Naive thymus-derived CD8-positive, alpha-beta T cell (primary cell): ENCODE measurements at regions not wholly inside any gene's neighbourhood (a gene's known extent, or its start where the extent isn't known, plus 50 kb on each side); places are given as distances from the start of the nearest gene placed in this dataset.
"Not testable (repeated sequence)": the region's sequence is repeated elsewhere in the genome, so short reads cannot be mapped to it uniquely, and the experiment has no call there.

ENCODE experiments used
- ATAC-seq, 2 donors: fragments of 150-1000 bp; cut with Tn5 transposase in 1 of 2; sonication (Bioruptor Pico), chemical (Tn5 transposase) in 1 of 2; 1 replicate in 1 of 2; 2 replicates in 1 of 2; pipeline ENCODE4 v1.10.0; 2021; ENCODE audit warnings: mild to moderate bottlenecking in 2 of 2, moderate library complexity in 2 of 2
- POLR2A ChIA-PET: fragments of 350-600 bp; sonication (Branson Sonifier 250); formaldehyde crosslinking; loops from one replicate; lab custom pipeline; 2021; ENCODE audit warnings: antibody characterized with exemption; lab: Charles Lee
- DNase-seq, 10 donors: peaks; one replicate each; pipeline versions ENCODE4 v3.0.0 to v3.0.0-alpha.2; 2020 to 2022
- H3K27ac Mint-ChIP-seq, 10 donors: one replicate each; pipeline ENCODE4 v1.8.0; 2020 to 2022; ENCODE audit warnings: mild to moderate bottlenecking in 10 of 10, mixed read lengths in 10 of 10, moderate library complexity in 4 of 10, inconsistent platforms in 1 of 10
- H3K27me3 Mint-ChIP-seq, 5 donors: one replicate each; pipeline ENCODE4 v1.8.0; 2021 to 2022; ENCODE audit warnings: mixed read lengths in 5 of 5
- H3K36me3 Mint-ChIP-seq, 3 donors: one replicate each; pipeline ENCODE4 v1.8.0; 2020 to 2022; ENCODE audit warnings: mixed read lengths in 3 of 3, mild to moderate bottlenecking in 2 of 3, inconsistent platforms in 1 of 3
- H3K4me1 Mint-ChIP-seq, 4 donors: one replicate each; pipeline ENCODE4 v1.8.0; 2021 to 2022; ENCODE audit warnings: mixed read lengths in 4 of 4
- H3K4me3 Mint-ChIP-seq, 10 donors: one replicate each; pipeline ENCODE4 v1.8.0; 2020 to 2022; ENCODE audit warnings: mild to moderate bottlenecking in 10 of 10, mixed read lengths in 10 of 10, moderate library complexity in 6 of 10, inconsistent platforms in 1 of 10
- H3K9me3 Mint-ChIP-seq, 9 donors: one replicate each; pipeline ENCODE4 v1.8.0; 2020 to 2022; ENCODE audit warnings: mixed read lengths in 9 of 9, mild to moderate bottlenecking in 3 of 9, inconsistent platforms in 1 of 9, moderate library complexity in 1 of 9

DNA sequence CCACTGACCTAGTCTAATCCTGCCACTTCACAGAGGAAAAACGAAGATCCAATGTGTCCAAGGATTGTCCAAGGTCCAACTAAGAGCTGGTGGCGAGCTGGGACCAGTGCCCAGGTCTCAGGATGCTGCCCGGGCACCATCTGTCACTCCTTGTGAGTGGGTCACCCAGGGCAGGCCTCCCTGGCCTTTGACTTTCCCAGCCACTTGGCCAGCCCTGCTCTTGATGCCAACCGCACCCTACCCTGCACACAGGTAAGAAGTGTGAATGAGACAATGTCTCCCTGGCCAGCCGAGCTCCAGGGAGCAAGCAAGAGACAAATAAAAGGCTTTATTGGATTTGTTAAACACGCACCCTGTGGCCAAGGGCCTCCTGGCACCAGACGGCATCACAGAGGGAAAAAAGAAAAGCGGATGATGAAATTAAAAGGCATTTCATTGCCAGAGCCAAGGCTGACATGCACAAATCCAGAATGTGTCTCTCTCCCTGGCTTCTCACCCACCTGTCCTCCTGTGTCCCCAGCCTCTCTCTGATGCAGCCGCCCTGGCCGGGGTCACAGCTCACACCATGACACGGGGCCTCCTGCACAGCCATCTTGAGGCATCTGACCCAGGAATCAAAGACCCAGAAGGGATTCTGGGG lies 72.8 kb downstream of the CAMK2N1 start:
- peaks cover 6 to 21% (median 17%) of the 10 kb centered on the region in 5 donors for H3K27me3 Mint-ChIP-seq
- DNase-seq (no peak), ATAC-seq (no peak)
- no peaks in the 10 kb centered on the region for H3K36me3 Mint-ChIP-seq
- H3K9me3 Mint-ChIP-seq, result no peaks in the 10 kb centered on the region
- no peak overlapping the region for H3K4me3 Mint-ChIP-seq
- H3K27ac Mint-ChIP-seq, result no peak overlapping the region
- peaks cover 0 to 3% (median 0%) of the 10 kb centered on the region in 4 donors for H3K4me1 Mint-ChIP-seq
- POLR2A ChIA-PET, result no interaction called here

DNA sequence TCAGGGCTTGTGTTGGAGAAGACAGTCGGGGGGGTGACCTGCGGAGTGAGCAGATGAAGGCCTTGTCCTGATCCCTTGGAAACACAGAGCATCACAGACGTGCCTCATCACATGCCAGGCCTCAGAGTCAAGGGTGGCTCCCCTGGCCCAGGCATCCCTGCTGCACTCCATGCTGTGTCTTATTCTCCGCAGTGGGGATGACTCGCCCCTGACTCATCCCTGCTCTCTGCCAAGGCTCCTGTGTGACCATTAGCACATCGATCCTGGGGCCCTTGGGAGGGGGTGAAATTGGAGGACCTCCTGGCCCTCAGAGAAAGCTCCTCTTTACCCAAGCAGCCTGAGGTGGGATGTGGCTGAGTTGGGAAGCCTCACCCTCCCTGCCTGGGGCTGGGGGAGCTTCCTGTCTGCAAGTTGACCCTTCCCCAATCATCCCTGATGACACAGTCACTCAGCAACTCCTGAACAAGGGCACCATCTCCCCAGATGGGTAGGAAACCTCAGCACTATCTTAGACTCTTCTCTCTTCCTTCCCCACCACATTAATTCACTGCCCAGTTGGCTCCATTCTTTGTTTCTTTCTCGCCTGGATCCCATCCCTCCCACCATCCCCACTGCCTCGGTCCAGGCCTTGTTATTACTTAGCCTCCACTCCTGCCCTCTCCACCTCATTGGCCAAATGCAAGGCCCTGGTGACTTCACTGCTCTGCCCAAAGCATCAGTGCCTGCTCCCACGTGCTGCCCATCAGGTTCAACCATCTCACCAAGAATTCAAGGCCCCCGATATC lies 74.6 kb downstream of the CAMK2N1 start:
- DNase-seq (no peak), ATAC-seq (no peak)
- POLR2A ChIA-PET, result no interaction called here
- H3K4me3 Mint-ChIP-seq, result no peak overlapping the region
- no peaks in the 10 kb centered on the region for H3K36me3 Mint-ChIP-seq
- peaks cover 4 to 22% (median 12%) of the 10 kb centered on the region in 5 donors for H3K27me3 Mint-ChIP-seq
- H3K4me1 Mint-ChIP-seq, result peaks cover 0 to 3% (median 0%) of the 10 kb centered on the region in 4 donors
- H3K9me3 Mint-ChIP-seq, result no peaks in the 10 kb centered on the region
- H3K27ac Mint-ChIP-seq, result no peak overlapping the region

DNA sequence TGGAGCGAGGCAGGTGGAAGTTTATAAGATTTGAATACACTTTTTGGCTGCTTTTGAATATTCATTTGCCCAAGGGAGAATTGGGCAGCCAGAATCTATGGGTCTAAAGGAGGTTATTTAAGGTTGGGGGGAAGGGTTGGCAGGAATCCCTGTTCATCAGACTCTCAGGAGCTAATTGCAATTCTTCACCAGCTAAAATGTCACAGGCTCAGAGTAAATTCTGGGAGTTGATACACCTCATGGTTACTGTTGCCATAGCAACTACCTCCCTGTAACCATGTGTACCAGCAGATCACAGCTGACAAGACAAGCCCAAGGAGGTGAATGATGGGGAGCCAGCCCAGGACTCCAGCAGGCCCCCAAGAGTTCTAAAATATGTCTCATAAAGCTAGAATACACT lies 75.5 kb downstream of the CAMK2N1 start:
- peaks cover 8 to 31% (median 16%) of the 10 kb centered on the region in 5 donors for H3K27me3 Mint-ChIP-seq
- POLR2A ChIA-PET, result no interaction called here
- no peaks in the 10 kb centered on the region for H3K36me3 Mint-ChIP-seq
- no peak overlapping the region for H3K27ac Mint-ChIP-seq
- H3K4me3 Mint-ChIP-seq, result no peak overlapping the region
- H3K4me1 Mint-ChIP-seq, result peaks cover 0 to 5% (median 0%) of the 10 kb centered on the region in 4 donors
- ATAC-seq (no peak), DNase-seq (no peak)
- H3K9me3 Mint-ChIP-seq, result peaks cover 0 to 2% (median 0%) of the 10 kb centered on the region in 9 donors

DNA sequence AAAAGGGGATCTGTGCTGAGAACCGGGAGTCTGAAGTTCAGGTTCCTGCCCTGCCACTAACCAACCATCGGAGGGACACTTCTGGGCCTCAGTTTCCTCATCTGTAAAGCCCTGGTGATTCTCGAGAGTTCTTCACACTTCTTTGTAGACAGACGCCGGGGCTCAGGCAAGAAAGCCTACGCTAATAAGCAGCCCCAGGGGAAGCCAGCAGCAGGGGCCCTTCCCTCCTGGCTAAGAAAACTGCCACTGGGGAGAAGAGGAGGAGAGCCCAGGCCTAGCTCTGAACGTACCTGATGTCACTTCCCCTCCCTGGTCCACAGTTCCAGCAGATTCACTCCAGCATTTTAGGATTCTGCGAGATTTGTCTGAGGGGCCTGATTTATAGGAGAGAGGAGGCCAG lies 76.0 kb downstream of the CAMK2N1 start:
- peaks cover 0 to 5% (median 0%) of the 10 kb centered on the region in 4 donors for H3K4me1 Mint-ChIP-seq
- no peak for DNase-seq
- no peaks in the 10 kb centered on the region for H3K36me3 Mint-ChIP-seq
- H3K27me3 Mint-ChIP-seq, result peaks cover 12 to 36% (median 19%) of the 10 kb centered on the region in 5 donors
- POLR2A ChIA-PET, result no interaction called here
- ATAC-seq, result no peak
- H3K9me3 Mint-ChIP-seq, result peaks cover 0 to 2% (median 0%) of the 10 kb centered on the region in 9 donors
- H3K4me3 Mint-ChIP-seq, result no peak overlapping the region
- H3K27ac Mint-ChIP-seq, result no peak overlapping the region

DNA sequence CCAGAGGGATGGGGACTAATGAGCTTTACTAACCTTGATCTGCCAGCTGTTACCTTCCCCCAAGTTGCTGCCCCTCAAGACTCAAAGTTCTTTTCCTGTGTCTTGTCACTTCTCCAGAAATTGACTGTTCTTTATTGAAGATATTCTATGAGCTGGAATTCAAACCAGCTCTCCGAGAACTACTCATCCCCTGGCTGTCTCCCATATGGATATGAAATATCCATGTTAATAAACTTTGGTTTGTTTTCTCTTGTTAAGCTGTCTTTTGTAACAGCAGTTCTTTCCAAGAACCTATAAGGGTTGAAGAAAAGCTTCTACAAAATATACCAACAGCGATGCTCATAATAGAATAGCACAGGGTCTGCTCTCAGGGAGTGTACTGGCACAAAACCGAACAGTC lies 77.0 kb downstream of the CAMK2N1 start:
- Mint-ChIP-seq H3K4me1 (peaks cover 0 to 5% (median 0%) of the 10 kb centered on the region in 4 donors), H3K27me3 (peaks cover 12 to 45% (median 27%) of the 10 kb centered on the region in 5 donors), H3K27ac (no peak overlapping the region), H3K4me3 (no peak overlapping the region), H3K9me3 (peaks cover 0 to 2% (median 0%) of the 10 kb centered on the region in 9 donors), H3K36me3 (no peaks in the 10 kb centered on the region)
- DNase-seq (no peak), ATAC-seq (no peak)
- POLR2A ChIA-PET, result no interaction called here

DNA sequence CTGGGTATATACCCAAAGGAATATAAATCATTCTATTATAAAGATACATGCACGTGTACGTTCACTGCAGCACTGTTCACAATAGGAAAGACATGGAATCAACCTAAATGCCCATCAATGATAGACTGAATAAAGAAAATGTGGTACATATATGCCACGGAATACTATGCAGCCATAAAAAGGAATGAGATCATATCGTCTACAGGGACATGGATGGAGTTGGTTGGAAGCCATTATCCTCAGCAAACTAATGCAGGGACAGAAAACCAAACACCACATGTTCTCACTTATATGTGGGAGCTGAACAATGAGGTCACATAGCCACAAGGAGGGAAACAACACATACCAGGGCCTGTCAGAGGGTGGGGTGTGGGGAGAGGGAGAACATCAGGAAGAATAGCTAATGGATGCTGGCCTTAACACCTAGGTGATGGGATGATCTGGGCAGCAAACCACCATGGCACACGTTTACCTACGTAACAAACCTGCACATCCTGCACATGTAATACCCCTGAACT lies 77.8 kb downstream of the CAMK2N1 start:
- ATAC-seq, H3K27ac Mint-ChIP-seq, DNase-seq, H3K9me3 Mint-ChIP-seq, H3K36me3 Mint-ChIP-seq, POLR2A ChIA-PET, H3K4me3 Mint-ChIP-seq, H3K4me1 Mint-ChIP-seq: not testable (repeated sequence)
- H3K27me3 Mint-ChIP-seq, result peaks cover 12 to 54% (median 33%) of the 10 kb centered on the region in 5 donors

DNA sequence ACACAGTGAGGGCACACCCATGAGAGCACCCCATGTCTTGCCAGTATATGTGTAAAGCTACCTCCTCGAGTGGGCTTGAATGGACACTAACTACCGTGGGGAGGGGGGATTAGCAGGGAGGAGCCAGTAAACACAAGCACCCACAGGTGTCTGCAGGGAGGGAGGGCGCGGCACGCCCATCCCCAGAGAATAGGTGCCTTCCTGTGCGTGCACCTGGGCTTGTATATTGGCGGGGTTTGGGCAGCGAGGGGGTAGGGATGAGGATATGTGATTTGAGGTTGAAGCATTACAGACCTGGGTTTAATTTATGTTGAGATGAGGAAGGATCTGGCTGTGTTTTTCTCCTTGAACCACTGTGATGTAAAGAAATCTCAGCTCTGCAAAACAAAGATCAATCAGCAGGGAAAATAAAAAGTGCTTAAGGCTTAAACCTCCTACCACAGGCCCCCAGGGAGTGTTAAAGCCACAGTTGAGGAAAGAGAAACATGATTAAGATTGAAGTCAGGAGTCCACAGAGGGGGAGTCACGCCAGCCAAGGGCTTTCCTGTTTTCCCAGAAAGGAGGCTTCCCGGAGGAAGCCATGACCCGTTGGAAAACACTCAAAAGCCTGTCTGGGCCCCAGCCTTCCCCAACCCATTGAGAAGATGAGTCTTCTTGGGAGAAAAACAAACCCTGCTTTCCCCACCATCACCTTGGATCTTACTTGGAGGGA lies 80.0 kb downstream of the CAMK2N1 start:
- H3K27me3 Mint-ChIP-seq, result peaks cover 17 to 63% (median 46%) of the 10 kb centered on the region in 5 donors
- peaks cover 0 to 2% (median 0%) of the 10 kb centered on the region in 9 donors for H3K9me3 Mint-ChIP-seq
- H3K4me3 Mint-ChIP-seq, result no peak overlapping the region
- DNase-seq (no peak), ATAC-seq (no peak)
- no peak overlapping the region for H3K27ac Mint-ChIP-seq
- H3K4me1 Mint-ChIP-seq, result peaks cover 0 to 2% (median 0%) of the 10 kb centered on the region in 4 donors
- no peaks in the 10 kb centered on the region for H3K36me3 Mint-ChIP-seq
- POLR2A ChIA-PET, result no interaction called here

DNA sequence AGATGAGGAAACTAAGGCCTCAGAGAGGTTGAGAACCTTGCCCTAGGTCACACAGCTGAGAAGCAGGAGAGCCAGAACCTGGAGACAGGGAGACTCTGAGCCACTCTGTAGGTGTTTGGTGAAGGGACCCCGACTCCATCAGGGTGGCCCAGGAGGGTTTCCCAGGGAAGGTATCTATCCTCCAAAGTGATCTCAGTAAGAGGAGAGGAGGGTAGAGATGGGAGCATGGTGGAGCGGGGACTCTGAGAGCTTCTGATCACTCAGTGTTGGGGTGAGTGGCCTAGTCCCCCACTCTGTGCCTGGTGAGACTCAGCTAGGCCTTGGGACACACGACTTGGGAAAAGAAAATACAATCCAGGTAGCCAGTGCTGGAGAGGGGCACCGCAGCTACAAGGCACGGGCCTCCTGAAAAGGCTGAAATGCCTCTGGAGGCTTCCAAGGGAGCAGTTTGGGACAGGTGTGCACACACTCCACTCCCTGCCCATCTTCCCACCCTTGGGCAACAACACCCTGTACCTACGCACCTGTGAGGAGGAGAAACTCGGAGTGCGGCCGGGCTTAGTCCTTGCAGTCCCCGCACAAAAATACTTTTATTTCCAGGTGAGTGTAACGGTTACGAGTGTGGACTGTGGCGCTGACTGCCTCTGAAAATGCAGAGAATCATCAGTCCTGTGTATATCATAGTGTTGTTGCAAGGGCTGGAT lies 80.8 kb downstream of the CAMK2N1 start:
- POLR2A ChIA-PET, result no interaction called here
- H3K4me1 Mint-ChIP-seq, result peaks cover 0 to 3% (median 0%) of the 10 kb centered on the region in 4 donors
- H3K27ac Mint-ChIP-seq, result no peak overlapping the region
- ATAC-seq (no peak), DNase-seq (no peak)
- no peak overlapping the region for H3K4me3 Mint-ChIP-seq
- peaks cover 0 to 2% (median 0%) of the 10 kb centered on the region in 9 donors for H3K9me3 Mint-ChIP-seq
- no peaks in the 10 kb centered on the region for H3K36me3 Mint-ChIP-seq
- peaks cover 20 to 72% (median 48%) of the 10 kb centered on the region in 5 donors for H3K27me3 Mint-ChIP-seq
